OCI-LY1 (cell line): ENCODE measurements at regions not wholly inside any gene's neighbourhood (a gene's known extent, or its start where the extent isn't known, plus 50 kb on each side); places are given as distances from the start of the nearest gene placed in this dataset.

Source experiments
- H2AFZ ChIP-seq: fragments of 200-600 bp; sonication (generic), shearing (Covaris generic); 2 replicates; pipeline ENCODE4 v1.6.0; 2014; ENCODE audit warnings: antibody characterized with exemption, mild to moderate bottlenecking, low read length
- H3F3A ChIP-seq: fragments of 200-600 bp; sonication (generic), shearing (Covaris generic); 2 replicates; pipeline ENCODE4 v1.6.0; 2014; ENCODE audit warnings: mild to moderate bottlenecking, antibody characterized with exemption, low read length, moderate library complexity; ENCODE audit not compliant: insufficient read depth
- H3K27ac ChIP-seq: fragments of 200-600 bp; sonication (generic); 2 replicates; pipeline ENCODE4 v1.5.1; 2014; ENCODE audit warnings: low read length, mixed run types, mild to moderate bottlenecking, low read depth; ENCODE audit not compliant: poor library complexity, severe bottlenecking
- H3K27me3 ChIP-seq: fragments of 200-600 bp; sonication (generic); 2 replicates; pipeline ENCODE4 v1.6.0; 2014; ENCODE audit warnings: antibody characterized with exemption, mild to moderate bottlenecking, low read length, moderate library complexity; ENCODE audit not compliant: insufficient read depth
- H3K36me3 ChIP-seq: fragments of 200-600 bp; sonication (generic); 2 replicates; pipeline ENCODE4 v1.6.1; 2014; ENCODE audit warnings: mild to moderate bottlenecking, antibody characterized with exemption, low read length, moderate library complexity, mixed read lengths; ENCODE audit not compliant: insufficient read depth
- H3K4me1 ChIP-seq: fragments of 200-600 bp; sonication (generic); 2 replicates; pipeline ENCODE4 v1.5.1; 2014; ENCODE audit warnings: mild to moderate bottlenecking, low read length, moderate library complexity; ENCODE audit not compliant: insufficient read depth, severe bottlenecking
- H3K4me2 ChIP-seq: fragments of 200-600 bp; sonication (generic), shearing (Covaris generic); 2 replicates; pipeline ENCODE4 v1.6.1; 2014; ENCODE audit warnings: low read length
- H3K4me3 ChIP-seq: fragments of 200-600 bp; sonication (generic); 2 replicates; pipeline ENCODE4 v1.5.1; 2014; ENCODE audit warnings: low read length, low read depth, mild to moderate bottlenecking, mixed read lengths; ENCODE audit not compliant: poor library complexity, severe bottlenecking
- H3K79me2 ChIP-seq: fragments of 200-600 bp; shearing (Covaris generic); 2 replicates; pipeline ENCODE4 v1.6.1; 2016; ENCODE audit warnings: mixed run types, low read length, mixed read lengths; ENCODE audit not compliant: insufficient read depth
- H3K9ac ChIP-seq: fragments of 200-600 bp; sonication (generic), shearing (Covaris generic); 2 replicates; pipeline ENCODE4 v1.6.1; 2014; ENCODE audit warnings: mild to moderate bottlenecking, low read length, mixed read lengths
- H3K9me2 ChIP-seq: fragments of 200-600 bp; sonication (generic), shearing (Covaris generic); 2 replicates; pipeline ENCODE4 v1.6.1; 2014; ENCODE audit warnings: low read depth, mild to moderate bottlenecking, low read length, mixed read lengths
- H3K9me3 ChIP-seq: fragments of 200-600 bp; shearing (Covaris generic); 2 replicates; pipeline ENCODE4 v1.6.1; 2014; ENCODE audit warnings: low read length, mixed read lengths
- H4K20me1 ChIP-seq: fragments of 200-600 bp; sonication (generic), shearing (Covaris generic); 2 replicates; pipeline ENCODE4 v1.6.0; 2016; ENCODE audit warnings: mild to moderate bottlenecking, low read length; ENCODE audit not compliant: insufficient read depth
- EZH2 ChIP-seq: fragments of 200-600 bp; sonication (generic), shearing (Covaris generic); IDR thresholded peaks from 2 replicates; pipeline ENCODE4 v1.8.0; 2017; ENCODE audit warnings: borderline replicate concordance, mixed run types, mild to moderate bottlenecking, antibody characterized with exemption, low read length, moderate library complexity, mixed read lengths
- TF ChIP-seq, protein P1 (sequence below): fragments of 200-600 bp; sonication (generic), shearing (Covaris generic); IDR thresholded peaks from 2 replicates; pipeline ENCODE4 v1.5.1; 2017; ENCODE audit warnings: mild to moderate bottlenecking, antibody characterized with exemption, low read length, moderate library complexity, mixed read lengths

DNA sequence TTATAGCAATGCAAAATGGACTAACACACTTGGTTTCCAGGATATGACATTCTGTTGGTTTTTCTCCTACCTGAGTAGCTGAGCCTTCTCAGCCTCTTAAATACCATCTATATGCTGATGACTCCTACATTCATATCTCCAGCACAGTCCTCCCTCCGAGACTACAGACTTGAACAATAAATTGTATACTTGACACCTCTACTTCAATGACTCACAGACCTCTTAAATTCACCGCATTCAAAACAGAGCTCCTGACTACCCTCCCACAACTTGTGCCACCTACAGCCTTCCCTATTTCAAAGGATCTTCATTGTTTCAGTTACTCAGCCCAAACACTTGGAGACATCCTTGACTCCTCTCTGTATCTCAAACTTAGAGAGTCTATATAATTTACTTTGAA lies 66.8 kb upstream of the ASB17 start:
- Histone ChIP-seq H4K20me1 (no peaks in the 10 kb centered on the region), H3K9me2 (no peaks in the 10 kb centered on the region), H3K27me3 (no peaks in the 10 kb centered on the region), H2AFZ (no peak overlapping the region), H3F3A (no peaks in the 10 kb centered on the region), H3K4me1 (no peaks in the 10 kb centered on the region), H3K79me2 (no peaks in the 10 kb centered on the region), H3K9ac (no peak overlapping the region), H3K27ac (no peak overlapping the region), H3K9me3 (no peaks in the 10 kb centered on the region), H3K4me3 (no peak overlapping the region), H3K36me3 (no peaks in the 10 kb centered on the region), H3K4me2 (no peak overlapping the region)
- TF ChIP-seq, protein P1, sequence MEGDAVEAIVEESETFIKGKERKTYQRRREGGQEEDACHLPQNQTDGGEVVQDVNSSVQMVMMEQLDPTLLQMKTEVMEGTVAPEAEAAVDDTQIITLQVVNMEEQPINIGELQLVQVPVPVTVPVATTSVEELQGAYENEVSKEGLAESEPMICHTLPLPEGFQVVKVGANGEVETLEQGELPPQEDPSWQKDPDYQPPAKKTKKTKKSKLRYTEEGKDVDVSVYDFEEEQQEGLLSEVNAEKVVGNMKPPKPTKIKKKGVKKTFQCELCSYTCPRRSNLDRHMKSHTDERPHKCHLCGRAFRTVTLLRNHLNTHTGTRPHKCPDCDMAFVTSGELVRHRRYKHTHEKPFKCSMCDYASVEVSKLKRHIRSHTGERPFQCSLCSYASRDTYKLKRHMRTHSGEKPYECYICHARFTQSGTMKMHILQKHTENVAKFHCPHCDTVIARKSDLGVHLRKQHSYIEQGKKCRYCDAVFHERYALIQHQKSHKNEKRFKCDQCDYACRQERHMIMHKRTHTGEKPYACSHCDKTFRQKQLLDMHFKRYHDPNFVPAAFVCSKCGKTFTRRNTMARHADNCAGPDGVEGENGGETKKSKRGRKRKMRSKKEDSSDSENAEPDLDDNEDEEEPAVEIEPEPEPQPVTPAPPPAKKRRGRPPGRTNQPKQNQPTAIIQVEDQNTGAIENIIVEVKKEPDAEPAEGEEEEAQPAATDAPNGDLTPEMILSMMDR: no peak
- TF ChIP-seq EZH2: no peak

DNA sequence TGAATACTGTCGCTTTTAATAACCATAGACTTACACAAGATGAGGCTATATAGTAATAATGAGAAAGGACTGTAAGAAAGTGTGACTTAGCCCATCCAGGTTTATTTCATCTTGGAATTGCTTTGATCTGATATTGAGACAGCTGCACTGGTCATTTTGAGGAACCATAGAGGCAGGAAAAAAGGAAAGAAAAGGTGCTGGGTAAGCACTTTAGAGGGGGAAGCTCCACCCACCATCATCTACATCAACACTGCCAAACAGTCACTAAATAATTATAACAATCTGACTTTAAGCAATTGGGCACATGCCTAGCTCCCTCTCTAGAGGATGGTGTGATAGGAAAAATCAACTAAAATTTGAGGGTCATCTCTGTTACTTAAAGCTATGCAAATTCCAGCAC lies 70.6 kb upstream of the ST6GALNAC3 start:
- no peak overlapping the region for H2AFZ ChIP-seq
- no peak overlapping the region for H3K4me3 ChIP-seq
- no peak overlapping the region for H3K27ac ChIP-seq
- no peaks in the 10 kb centered on the region for H4K20me1 ChIP-seq
- no peaks in the 10 kb centered on the region for H3K9me3 ChIP-seq
- TF ChIP-seq, protein P1: no peak
- no peak for TF ChIP-seq EZH2
- no peak overlapping the region for H3K4me2 ChIP-seq
- H3K79me2 ChIP-seq: no peaks in the 10 kb centered on the region
- no peaks in the 10 kb centered on the region for H3K9me2 ChIP-seq
- H3K36me3 ChIP-seq: no peaks in the 10 kb centered on the region
- H3K4me1 ChIP-seq: no peaks in the 10 kb centered on the region
- no peaks in the 10 kb centered on the region for H3K27me3 ChIP-seq
- no peak overlapping the region for H3K9ac ChIP-seq
- no peaks in the 10 kb centered on the region for H3F3A ChIP-seq

DNA sequence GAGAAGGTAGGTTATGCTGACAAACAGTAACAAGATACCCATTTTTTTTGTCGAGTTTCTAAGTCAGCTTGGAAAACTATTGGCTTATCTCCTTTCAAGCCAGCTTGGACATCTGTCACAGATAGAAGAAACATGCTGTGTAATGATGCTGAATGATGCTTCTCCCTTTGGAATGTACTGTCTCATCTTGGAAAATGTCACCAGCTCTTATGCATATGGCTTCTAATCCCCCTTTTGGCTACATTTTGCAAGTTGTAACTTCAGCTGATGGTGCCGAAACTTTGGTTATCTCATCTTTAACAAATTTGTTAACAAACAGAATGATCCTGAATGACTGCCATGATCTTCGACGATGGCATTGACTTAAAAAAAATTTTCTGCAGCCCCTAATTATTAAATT lies 68.8 kb upstream of the ST6GALNAC3 start:
- no peaks in the 10 kb centered on the region for H3K9me2 ChIP-seq
- no peaks in the 10 kb centered on the region for H4K20me1 ChIP-seq
- H3K4me1 ChIP-seq: no peaks in the 10 kb centered on the region
- H3K4me3 ChIP-seq: no peak overlapping the region
- no peaks in the 10 kb centered on the region for H3K9me3 ChIP-seq
- H3K27me3 ChIP-seq: no peaks in the 10 kb centered on the region
- no peak overlapping the region for H2AFZ ChIP-seq
- H3K9ac ChIP-seq: no peak overlapping the region
- H3K79me2 ChIP-seq: no peaks in the 10 kb centered on the region
- no peaks in the 10 kb centered on the region for H3K36me3 ChIP-seq
- TF ChIP-seq, protein P1: no peak
- no peak for TF ChIP-seq EZH2
- no peaks in the 10 kb centered on the region for H3F3A ChIP-seq
- no peak overlapping the region for H3K4me2 ChIP-seq
- H3K27ac ChIP-seq: no peak overlapping the region
